Mucosa of stomach (tissue), 1 donor: ENCODE measurements at regions not wholly inside any gene's neighbourhood (a gene's known extent, or its start where the extent isn't known, plus 50 kb on each side); places are given as distances from the start of the nearest gene placed in this dataset.
"Not testable (repeated sequence)": the region's sequence is repeated elsewhere in the genome, so short reads cannot be mapped to it uniquely, and the experiment has no call there.

ENCODE experiments used
- H3K27me3 ChIP-seq: one replicate; pipeline ENCODE4 v1.7.0; 2013; ENCODE audit warnings: mild to moderate bottlenecking, low read length; ENCODE audit not compliant: control insufficient read depth, insufficient read depth
- H3K36me3 ChIP-seq: one replicate; pipeline ENCODE4 v1.7.0; 2013; ENCODE audit warnings: low read length; ENCODE audit not compliant: control insufficient read depth, insufficient read depth
- H3K4me1 ChIP-seq: one replicate; pipeline ENCODE4 v1.7.0; 2013; ENCODE audit warnings: mild to moderate bottlenecking, low read length; ENCODE audit not compliant: control insufficient read depth, insufficient read depth
- H3K4me3 ChIP-seq: one replicate; pipeline ENCODE4 v1.7.0; 2013; ENCODE audit warnings: low read length
- H3K9ac ChIP-seq: one replicate; pipeline ENCODE4 v1.7.0; 2013; ENCODE audit warnings: mild to moderate bottlenecking, low read length, moderate library complexity
- H3K9me3 ChIP-seq: one replicate; pipeline ENCODE4 v1.7.0; 2013; ENCODE audit warnings: mild to moderate bottlenecking, low read length, moderate library complexity; ENCODE audit not compliant: control insufficient read depth
- donor health status: Pancreatic carcinoma.

DNA sequence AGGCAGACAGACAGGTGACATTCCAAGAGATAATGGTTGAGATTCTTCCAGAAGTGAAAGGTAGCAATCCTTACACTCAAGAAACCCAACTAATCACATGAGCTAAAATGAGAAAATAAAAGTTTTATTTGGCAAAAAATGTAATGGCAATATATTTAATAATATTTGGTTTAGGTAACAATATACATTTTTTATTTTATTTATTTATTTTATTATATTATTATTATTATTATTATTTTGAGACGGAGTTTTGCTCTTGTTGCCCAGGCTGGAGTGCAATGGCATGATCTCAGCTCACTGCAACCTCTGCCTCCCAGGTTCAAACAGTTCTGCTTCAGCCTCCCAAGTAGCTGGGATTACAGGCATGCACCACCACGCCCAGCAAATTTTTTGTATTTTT is 74.6 kb upstream of the TET2 start:
- not testable (repeated sequence) for H3K27me3 ChIP-seq, H3K4me1 ChIP-seq, H3K4me3 ChIP-seq, H3K36me3 ChIP-seq, H3K9me3 ChIP-seq, H3K9ac ChIP-seq

DNA sequence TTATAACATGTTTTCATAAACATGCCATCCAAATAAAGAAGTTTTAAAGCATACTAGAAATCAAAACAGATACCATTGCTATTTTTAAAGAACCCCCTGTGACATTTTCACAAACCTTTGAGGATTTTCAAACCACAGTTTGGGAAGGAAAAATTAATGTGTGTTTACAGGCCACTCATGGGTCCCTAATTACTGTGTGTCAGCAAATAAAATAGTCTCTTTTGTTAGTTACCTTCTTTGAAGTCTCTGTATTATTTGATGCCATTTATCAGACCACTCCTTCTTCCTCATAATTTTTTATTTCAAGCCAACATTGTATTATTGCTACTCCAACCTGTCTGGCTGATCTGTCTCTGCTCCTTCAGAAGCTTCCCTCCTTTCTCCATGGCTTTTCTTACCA is 72.6 kb upstream of the TET2 start:
- Histone ChIP-seq H3K27me3 (no peaks in the 10 kb centered on the region), H3K4me1 (no peaks in the 10 kb centered on the region), H3K36me3 (no peaks in the 10 kb centered on the region), H3K9me3 (no peaks in the 10 kb centered on the region), H3K9ac (no peak overlapping the region), H3K4me3 (no peak overlapping the region)

- H3K27me3 ChIP-seq, result no peaks in the 10 kb centered on the region
- no peaks in the 10 kb centered on the region for H3K9me3 ChIP-seq
- H3K9ac ChIP-seq, result no peak overlapping the region
- no peaks in the 10 kb centered on the region for H3K36me3 ChIP-seq
- no peaks in the 10 kb centered on the region for H3K4me1 ChIP-seq
- no peak overlapping the region for H3K4me3 ChIP-seq
Measured at GRCh38 chr4:105075045-105075444, 71.6 kb upstream of the TET2 start.

- no peak overlapping the region for H3K4me3 ChIP-seq
- H3K9ac ChIP-seq, result no peak overlapping the region
Measured at GRCh38 chr4:105088110-105088879, 58.4 kb upstream of the TET2 start.

DNA sequence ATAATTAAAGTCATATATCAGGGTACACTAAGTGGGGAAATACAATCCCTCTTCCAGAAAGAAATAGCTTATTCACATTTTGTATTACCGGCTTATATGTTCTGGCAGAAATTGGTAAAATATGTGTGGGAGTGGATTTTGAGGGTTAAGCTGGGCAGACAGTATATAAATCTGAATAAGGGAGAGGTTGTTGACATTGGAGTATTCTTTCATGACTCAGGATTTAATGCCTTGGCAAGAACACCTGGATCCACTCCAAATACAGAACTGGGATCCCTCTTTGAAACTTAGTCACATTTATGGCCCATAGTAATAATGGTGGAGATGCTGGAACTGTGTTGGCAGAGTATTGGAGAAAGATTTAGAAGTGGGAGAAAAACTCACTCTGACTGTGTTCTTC is 54.3 kb upstream of the TET2 start:
- H3K36me3 ChIP-seq, result no peaks in the 10 kb centered on the region
- no peak overlapping the region for H3K4me3 ChIP-seq
- no peak overlapping the region for H3K9ac ChIP-seq
- H3K27me3 ChIP-seq, result no peaks in the 10 kb centered on the region
- H3K9me3 ChIP-seq, result no peaks in the 10 kb centered on the region
- H3K4me1 ChIP-seq, result no peaks in the 10 kb centered on the region

More at GRCh38 chr4:105088110-105088879, 58.4 kb upstream of the TET2 start:
- no peaks in the 10 kb centered on the region for H3K4me1 ChIP-seq
- H3K9me3 ChIP-seq, result no peaks in the 10 kb centered on the region
- no peaks in the 10 kb centered on the region for H3K36me3 ChIP-seq
- no peaks in the 10 kb centered on the region for H3K27me3 ChIP-seq

DNA sequence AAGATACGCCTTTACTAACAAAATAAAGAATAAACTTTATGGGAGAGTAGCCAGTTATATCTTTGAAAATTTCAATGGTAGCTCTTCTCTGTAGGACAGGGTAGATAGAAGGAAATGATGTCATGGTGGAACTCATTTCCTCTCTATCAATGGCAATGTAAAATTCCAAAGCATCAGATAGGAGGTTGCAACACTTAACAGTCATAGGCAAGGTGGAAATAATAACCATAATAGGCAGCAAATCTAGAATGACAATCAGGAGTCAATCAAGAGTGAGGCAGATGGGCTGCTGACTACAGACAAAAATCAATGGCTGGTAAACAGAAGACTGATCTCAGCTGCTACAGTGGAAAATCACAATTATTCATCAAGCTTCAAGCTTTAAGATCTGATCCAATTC is 53.9 kb upstream of the TET2 start:
- no peak overlapping the region for H3K4me3 ChIP-seq
- H3K9ac ChIP-seq, result no peak overlapping the region
- H3K9me3 ChIP-seq, result no peaks in the 10 kb centered on the region
- H3K27me3 ChIP-seq, result no peaks in the 10 kb centered on the region
- no peaks in the 10 kb centered on the region for H3K4me1 ChIP-seq
- H3K36me3 ChIP-seq, result no peaks in the 10 kb centered on the region

DNA sequence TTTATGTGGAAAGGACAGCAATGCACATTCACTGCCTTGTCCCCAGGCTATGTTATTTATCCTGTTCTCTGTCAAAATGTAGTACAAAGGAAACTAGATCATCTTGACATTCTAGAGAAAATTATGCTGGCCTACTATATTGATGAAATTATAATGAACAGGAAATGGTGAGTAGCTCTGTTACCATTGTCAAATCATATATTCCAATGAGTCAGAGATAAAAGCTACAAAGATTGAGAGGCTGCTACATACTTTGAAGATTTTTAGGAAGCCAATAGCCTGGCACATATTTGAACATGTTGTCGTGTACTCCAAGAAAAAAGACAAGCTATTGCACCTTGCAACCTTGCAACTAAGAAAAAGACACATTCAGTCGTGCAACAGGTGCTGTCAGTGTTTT is 52.7 kb upstream of the TET2 start:
- Histone ChIP-seq H3K36me3 (no peaks in the 10 kb centered on the region), H3K27me3 (no peaks in the 10 kb centered on the region), H3K9ac (no peak overlapping the region), H3K4me3 (no peak overlapping the region), H3K4me1 (no peaks in the 10 kb centered on the region), H3K9me3 (no peaks in the 10 kb centered on the region)
